ENCODE measurements at regions not wholly inside any gene's neighbourhood (a gene's known extent, or its start where the extent isn't known, plus 50 kb on each side); places are given as distances from the start of the nearest gene placed in this dataset.

DNA sequence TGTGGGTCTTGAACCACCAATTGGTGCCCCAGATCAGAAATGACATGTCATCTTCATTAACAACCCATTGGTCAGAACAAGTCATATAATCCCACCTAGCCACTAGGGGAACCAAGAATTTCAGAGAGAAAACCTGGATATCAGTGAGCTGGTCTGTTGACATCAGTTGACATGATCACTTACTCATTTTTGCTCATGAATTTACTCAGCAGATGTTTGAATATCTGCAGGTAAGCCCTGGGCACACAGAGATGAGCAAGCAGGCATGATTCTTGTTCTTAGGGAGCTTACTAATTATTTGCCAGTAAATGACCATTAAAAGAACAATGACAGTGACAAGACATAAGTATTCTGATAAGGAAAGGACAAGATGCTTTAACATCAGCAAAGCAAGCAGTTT lies 64.3 kb upstream of the PLCL2 start:
- H2AFZ ChIP-seq (ENCODE audit: control insufficient read depth, low read depth, low read length) = no peak overlapping the region
- H3K27ac ChIP-seq (ENCODE audit: control insufficient read depth, insufficient read depth) = no peak overlapping the region
- FAIRE-seq (no peak), ATAC-seq (peak; percentile 17; the same call in 1 of the 3 replicates), DNase-seq (ENCODE audit: low read depth, low spot score) (no peak)
- ChIA-PET RAD21 (ENCODE audit: unreplicated experiment) (no interaction called here), CTCF (interaction anchor here (2.2 kb wide), 1 partner anchor 9 kb away, joined by 5 read pairs; no protein-coding TSS in a partner anchor), POLR2A (no interaction called here), SMC1A (ENCODE audit: uncharacterized antibody, unreplicated experiment) (interaction anchor here (1.2 to 1.5 kb wide), 4 partner anchors 19 to 212 kb away, joined by 3 to 4 read pairs (median 3); no protein-coding TSS in a partner anchor)
- intact Hi-C loops (cut with micrococcal nuclease; ENCODE audit: unreplicated experiment) (loop anchor here (10.0 kb wide), 1 partner anchor 526 kb away; no protein-coding TSS in a partner anchor), in situ Hi-C loops (cut with MboI) (no loop called here)
- H3K36me3 ChIP-seq (ENCODE audit: control insufficient read depth in 2 of 2, insufficient read depth in 2 of 2, low read length in 1 of 2) = no peaks in the 10 kb centered on the region
- H3K4me3 ChIP-seq = no peak overlapping the region
- no peak overlapping the region for H3K4me2 ChIP-seq (ENCODE audit: control insufficient read depth, insufficient read depth)
- no peaks in the 10 kb centered on the region for H4K20me1 ChIP-seq (ENCODE audit: control insufficient read depth, insufficient read depth)
- no peaks in the 10 kb centered on the region; the same call in 2 of the 3 replicates for H3K9me3 ChIP-seq (replicated peaks; ENCODE audit: control insufficient read depth, insufficient read depth, low read length)
- BruUV-seq (replicated peaks) = no TSS peak
- peaks cover 23% of the 10 kb centered on the region for H3K4me1 ChIP-seq (ENCODE audit: control insufficient read depth, insufficient read depth, low read length)
- no peaks in the 10 kb centered on the region for H3K79me2 ChIP-seq (ENCODE audit: control insufficient read depth, insufficient read depth, low read length)
- H3K9ac ChIP-seq (ENCODE audit: control insufficient read depth, insufficient read depth, low read length) = no peak overlapping the region
- no peaks in the 10 kb centered on the region for H3K27me3 ChIP-seq (replicated peaks in 1 of 2; ENCODE audit: control insufficient read depth in 2 of 2, insufficient read depth in 2 of 2, low read length in 1 of 2)
- TF ChIP-seq SIN3A (IDR thresholded peaks at IDR 0.05; ENCODE audit: low read depth, low read length) (no peak), EGR1 (IDR thresholded peaks at IDR 0.05; ENCODE audit: borderline replicate concordance in 1 of 2, low read depth in 2 of 2, low read length in 2 of 2) (no peak), CBFB (IDR thresholded peaks at IDR 0.05; ENCODE audit: low read depth) (no peak), TCF3 (IDR thresholded peaks at IDR 0.05; ENCODE audit: borderline replicate concordance, insufficient read depth, low read depth, low read length) (no peak), RB1 (IDR thresholded peaks at IDR 0.05; ENCODE audit: borderline replicate concordance) (no peak), IRF4 (IDR thresholded peaks at IDR 0.05; ENCODE audit: low read depth, low read length) (0 out of 2 replicates have a peak, but pooled peaks have one; percentile 21), HCFC1 (IDR thresholded peaks at IDR 0.05; ENCODE audit: low read length) (no peak), MYC (IDR thresholded peaks at IDR 0.05; ENCODE audit: insufficient read depth, insufficient read length, insufficient replicate concordance, low read length, severe bottlenecking) (no peak), CBX3 (IDR thresholded peaks at IDR 0.05; ENCODE audit: borderline replicate concordance, low read depth) (no peak), RFX5 (IDR thresholded peaks at IDR 0.05; ENCODE audit: low read depth, low read length) (no peak), MYB (IDR thresholded peaks at IDR 0.05; ENCODE audit: borderline replicate concordance, low read depth, low read length) (no peak), NR2F1 (conservative IDR thresholded peaks at IDR 0.05) (no peak), NFYA (IDR thresholded peaks at IDR 0.05; ENCODE audit: borderline replicate concordance, low read depth, low read length) (no peak), HDAC6 (IDR thresholded peaks at IDR 0.05; ENCODE audit: unreplicated experiment) (no peak), BCL11A (IDR thresholded peaks at IDR 0.05; ENCODE audit: low read depth, low read length) (0 out of 2 replicates have a peak, but pooled peaks have one; percentile 25), CREM (IDR thresholded peaks at IDR 0.05; ENCODE audit: low read depth) (0 out of 2 replicates have a peak, but pooled peaks have one; percentile 11), IKZF1 (conservative IDR thresholded peaks at IDR 0.05) (no peak), RBBP5 (conservative IDR thresholded peaks at IDR 0.05) (no peak), LARP7 (IDR thresholded peaks at IDR 0.05) (no peak), ZSCAN29 (IDR thresholded peaks at IDR 0.05) (no peak)
- TF ChIP-seq, protein P1, sequence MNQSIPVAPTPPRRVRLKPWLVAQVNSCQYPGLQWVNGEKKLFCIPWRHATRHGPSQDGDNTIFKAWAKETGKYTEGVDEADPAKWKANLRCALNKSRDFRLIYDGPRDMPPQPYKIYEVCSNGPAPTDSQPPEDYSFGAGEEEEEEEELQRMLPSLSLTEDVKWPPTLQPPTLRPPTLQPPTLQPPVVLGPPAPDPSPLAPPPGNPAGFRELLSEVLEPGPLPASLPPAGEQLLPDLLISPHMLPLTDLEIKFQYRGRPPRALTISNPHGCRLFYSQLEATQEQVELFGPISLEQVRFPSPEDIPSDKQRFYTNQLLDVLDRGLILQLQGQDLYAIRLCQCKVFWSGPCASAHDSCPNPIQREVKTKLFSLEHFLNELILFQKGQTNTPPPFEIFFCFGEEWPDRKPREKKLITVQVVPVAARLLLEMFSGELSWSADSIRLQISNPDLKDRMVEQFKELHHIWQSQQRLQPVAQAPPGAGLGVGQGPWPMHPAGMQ (IDR thresholded peaks at IDR 0.05; ENCODE audit: borderline replicate concordance) = no peak
- TF ChIP-seq, protein P2, sequence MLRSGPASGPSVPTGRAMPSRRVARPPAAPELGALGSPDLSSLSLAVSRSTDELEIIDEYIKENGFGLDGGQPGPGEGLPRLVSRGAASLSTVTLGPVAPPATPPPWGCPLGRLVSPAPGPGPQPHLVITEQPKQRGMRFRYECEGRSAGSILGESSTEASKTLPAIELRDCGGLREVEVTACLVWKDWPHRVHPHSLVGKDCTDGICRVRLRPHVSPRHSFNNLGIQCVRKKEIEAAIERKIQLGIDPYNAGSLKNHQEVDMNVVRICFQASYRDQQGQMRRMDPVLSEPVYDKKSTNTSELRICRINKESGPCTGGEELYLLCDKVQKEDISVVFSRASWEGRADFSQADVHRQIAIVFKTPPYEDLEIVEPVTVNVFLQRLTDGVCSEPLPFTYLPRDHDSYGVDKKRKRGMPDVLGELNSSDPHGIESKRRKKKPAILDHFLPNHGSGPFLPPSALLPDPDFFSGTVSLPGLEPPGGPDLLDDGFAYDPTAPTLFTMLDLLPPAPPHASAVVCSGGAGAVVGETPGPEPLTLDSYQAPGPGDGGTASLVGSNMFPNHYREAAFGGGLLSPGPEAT (IDR thresholded peaks at IDR 0.05; ENCODE audit: low read depth) = no peak
- TF ChIP-seq, protein P3, sequence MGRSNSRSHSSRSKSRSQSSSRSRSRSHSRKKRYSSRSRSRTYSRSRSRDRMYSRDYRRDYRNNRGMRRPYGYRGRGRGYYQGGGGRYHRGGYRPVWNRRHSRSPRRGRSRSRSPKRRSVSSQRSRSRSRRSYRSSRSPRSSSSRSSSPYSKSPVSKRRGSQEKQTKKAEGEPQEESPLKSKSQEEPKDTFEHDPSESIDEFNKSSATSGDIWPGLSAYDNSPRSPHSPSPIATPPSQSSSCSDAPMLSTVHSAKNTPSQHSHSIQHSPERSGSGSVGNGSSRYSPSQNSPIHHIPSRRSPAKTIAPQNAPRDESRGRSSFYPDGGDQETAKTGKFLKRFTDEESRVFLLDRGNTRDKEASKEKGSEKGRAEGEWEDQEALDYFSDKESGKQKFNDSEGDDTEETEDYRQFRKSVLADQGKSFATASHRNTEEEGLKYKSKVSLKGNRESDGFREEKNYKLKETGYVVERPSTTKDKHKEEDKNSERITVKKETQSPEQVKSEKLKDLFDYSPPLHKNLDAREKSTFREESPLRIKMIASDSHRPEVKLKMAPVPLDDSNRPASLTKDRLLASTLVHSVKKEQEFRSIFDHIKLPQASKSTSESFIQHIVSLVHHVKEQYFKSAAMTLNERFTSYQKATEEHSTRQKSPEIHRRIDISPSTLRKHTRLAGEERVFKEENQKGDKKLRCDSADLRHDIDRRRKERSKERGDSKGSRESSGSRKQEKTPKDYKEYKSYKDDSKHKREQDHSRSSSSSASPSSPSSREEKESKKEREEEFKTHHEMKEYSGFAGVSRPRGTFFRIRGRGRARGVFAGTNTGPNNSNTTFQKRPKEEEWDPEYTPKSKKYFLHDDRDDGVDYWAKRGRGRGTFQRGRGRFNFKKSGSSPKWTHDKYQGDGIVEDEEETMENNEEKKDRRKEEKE (IDR thresholded peaks at IDR 0.05) = no peak
